Tongue (tissue), 1 donor: ENCODE measurements at regions not wholly inside any gene's neighbourhood (a gene's known extent, or its start where the extent isn't known, plus 50 kb on each side); places are given as distances from the start of the nearest gene placed in this dataset.
"Not testable (repeated sequence)": the region's sequence is repeated elsewhere in the genome, so short reads cannot be mapped to it uniquely, and the experiment has no call there.

Experiments used
- DNase-seq: peaks from one replicate; pipeline ENCODE4 v3.0.0-alpha.2; 2015

- no peak for DNase-seq
Observed at GRCh38 chrX:140163371-140164159, 198.2 kb upstream of the CXorf66 start.

DNA sequence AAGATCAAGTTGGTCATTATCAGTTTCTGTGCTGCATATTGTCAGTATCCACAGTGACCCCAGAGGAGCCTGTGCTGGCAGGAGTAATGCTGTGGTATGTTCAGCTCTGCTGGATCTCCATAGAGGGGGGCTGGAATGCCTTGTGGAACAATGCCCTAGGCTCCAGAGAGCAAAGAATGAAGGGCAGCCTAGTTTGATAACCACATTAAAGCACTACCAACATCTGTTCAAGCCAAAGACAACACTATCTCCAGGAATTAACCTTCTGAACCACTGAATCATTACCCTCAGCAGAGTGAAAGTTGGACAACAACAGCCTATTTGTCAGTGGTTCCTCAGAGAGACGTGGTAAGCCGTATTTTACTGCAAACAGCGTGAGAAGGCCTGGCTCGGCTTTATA lies 192.3 kb upstream of the CXorf66 start:
- no peak for DNase-seq

GRCh38 chrX:140157143-140157542 lies 191.8 kb upstream of the CXorf66 start:
- DNase-seq = no peak

DNA sequence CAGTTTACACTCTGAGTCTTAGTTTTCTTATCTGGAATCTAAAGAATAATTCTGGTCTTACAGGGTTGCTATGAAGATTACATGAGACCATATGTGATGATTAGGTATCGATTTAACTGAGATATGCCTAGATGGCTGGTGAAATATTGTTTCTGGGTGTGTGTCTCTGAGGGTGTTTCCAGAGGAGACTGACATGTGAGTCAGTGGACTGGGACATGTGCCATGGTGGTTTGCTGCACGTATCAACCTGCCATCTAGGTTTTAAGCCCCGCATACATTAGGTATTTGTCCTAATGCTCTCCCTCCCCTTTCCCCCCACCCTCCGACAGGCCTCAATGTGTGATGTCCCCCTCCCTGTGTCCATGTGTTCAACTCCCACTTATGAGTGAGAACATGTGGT lies 186.0 kb upstream of the CXorf66 start:
- DNase-seq = no peak

DNA sequence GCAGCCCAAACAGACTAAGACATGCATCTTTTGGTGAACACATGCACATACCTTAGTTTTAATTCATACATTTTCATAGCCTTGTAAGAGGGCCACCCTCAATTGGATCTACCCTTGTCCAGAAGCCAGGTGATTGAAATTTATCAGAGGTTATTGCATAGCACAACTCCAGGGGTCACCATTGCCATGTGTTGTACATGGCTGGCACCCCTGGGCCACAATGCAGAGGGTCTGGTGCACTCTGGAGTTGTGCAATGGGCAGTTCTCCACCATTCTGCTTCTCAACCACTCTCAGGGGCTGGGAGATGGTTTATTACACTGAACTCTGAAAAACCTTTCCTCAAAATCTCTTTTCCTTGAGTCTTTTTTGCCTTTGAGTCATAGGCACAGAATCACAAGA lies 184.4 kb upstream of the CXorf66 start:
- no peak for DNase-seq

DNA sequence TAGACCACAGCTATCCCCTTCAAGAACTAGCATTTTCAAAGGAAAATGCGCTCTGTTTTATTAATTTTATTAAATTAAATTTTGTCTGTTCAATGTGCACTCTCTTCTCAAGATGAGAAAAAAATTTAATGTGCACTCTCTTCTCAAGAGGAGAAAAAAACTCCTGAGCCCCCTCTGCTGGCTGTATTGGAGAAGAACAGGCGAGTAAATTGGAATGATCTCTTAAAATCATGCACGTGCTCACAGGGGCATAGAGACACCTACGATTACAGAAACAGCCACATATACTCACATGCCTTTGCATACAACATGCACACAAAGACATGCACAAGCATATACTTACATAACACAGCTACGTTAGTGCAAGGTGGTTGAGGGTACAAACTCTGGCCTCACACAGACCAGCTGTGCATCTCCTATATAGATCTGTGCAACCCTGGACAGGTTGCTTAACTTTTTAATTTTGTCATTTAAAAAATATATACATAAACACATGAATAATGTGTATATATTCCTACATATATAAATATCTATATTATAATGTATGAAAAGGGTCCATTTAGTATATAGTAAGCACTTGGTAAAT lies 176.2 kb upstream of the CXorf66 start:
- peak; percentile 67 for DNase-seq

- not testable (repeated sequence) for DNase-seq
Observed at GRCh38 chrX:140138492-140138891, 173.2 kb upstream of the CXorf66 start.

- DNase-seq = not testable (repeated sequence)
Observed at GRCh38 chrX:140138065-140138464, 172.7 kb upstream of the CXorf66 start.

DNA sequence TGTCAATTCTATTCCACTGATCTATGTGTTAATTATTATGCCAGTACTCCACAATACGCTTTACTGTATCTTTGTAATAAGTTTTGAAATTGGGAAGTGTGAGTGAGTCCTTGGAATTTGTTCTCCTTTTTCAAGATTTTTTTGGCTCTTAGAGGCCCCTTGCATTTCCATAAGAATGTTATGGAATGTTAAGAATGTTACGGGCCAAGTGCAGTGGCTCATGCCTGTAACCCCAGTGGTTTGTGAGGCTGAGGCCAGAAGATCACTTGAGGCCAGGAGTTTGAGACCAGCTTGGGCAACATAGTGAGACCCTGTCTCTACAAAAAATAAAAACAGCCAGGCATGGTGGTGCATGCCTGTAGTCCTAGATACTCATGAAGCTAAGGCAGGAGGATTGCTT lies 167.6 kb upstream of the CXorf66 start:
- no peak for DNase-seq

GRCh38 chrX:140123446-140123845 lies 158.1 kb upstream of the CXorf66 start:
- no peak for DNase-seq

DNA sequence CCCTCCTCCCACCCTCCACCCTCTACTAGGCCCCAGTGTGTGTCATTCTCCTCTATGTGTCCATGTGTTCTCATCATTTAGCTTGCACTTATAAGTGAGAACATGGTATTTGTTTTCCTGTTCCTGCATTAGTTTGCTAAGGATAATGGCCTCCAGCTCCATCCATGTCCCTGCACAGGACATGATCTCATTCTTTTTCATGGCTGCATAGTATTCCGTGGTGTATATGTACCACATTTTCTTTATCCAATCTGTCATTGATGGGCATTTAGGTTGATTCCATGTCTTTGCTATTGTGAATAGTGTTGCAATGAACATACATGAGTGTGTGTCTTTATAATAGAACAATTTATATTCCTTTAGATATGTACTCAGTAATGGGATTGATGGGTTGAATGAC lies 148.7 kb upstream of the CXorf66 start:
- DNase-seq = not testable (repeated sequence)

- no peak for DNase-seq
Observed at GRCh38 chrX:140110081-140110650, 144.8 kb upstream of the CXorf66 start.

- DNase-seq = peak; percentile 0
Observed at GRCh38 chrX:140104760-140105159, 139.4 kb upstream of the CXorf66 start.

DNA sequence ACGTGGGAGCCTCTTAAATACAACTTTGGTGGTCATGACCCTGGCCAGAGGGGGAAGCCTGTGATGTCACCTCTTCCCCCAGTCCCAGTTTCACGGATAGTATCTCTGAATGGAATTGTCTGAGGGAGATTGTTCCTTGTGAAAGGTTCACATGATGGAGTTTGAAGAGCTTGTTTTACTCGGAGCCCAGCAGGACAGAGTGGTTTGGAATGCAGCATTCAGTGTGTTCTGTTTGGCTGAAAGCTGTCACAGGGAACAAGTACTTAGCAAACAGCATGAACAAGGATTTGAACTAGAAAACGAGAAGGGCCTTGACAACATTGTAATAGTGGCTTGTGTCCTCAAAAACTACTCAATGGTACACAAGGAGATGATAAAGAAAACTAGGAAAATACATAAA lies 133.9 kb upstream of the CXorf66 start:
- DNase-seq = no peak

GRCh38 chrX:140092121-140092520 lies 126.8 kb upstream of the CXorf66 start:
- DNase-seq = no peak

DNA sequence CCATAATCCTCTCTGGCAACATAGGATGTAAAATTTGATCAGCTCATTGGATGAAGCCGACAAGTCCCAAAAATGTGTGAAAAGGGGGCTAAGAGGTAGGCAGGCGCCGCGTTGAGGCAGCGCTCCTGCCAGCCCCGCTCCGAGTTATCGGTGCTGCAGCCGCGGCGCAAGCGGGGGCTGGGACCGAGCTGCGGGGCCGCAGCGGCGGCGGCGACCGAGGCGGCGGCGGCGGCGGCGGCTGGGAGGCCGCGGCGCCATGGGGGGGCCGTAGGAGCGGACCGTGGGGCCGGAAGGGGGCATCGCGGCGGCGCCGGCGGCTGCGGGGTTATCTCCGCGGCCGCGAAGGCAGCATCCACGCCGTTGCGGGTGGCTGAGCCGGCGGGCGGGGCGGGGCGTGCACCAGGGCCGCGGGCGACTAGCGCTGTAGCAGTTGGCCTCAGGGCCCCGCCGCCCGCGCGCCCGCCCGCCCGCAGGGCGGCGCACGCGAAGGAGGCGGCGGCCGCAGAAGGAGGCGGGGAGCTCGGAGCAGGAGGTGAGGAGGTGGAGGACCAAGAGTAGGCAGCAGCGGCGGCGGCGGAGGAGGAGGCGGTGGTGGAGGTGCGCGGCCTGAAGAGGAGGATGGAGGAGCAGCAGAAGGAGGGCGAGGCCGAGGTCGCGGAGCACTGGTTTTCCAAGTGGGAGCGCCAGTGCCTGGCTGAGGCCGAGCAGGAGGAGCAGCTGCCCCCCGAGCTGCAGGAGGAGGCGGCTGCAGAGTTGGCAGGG lies 126.0 kb upstream of the CXorf66 start:
- DNase-seq = peak; percentile 9

GRCh38 chrX:140090800-140091124 lies 125.4 kb upstream of the CXorf66 start:
- no peak for DNase-seq

- DNase-seq = no peak
Observed at GRCh38 chrX:140088438-140088837, 123.1 kb upstream of the CXorf66 start.

GRCh38 chrX:140087875-140088274 lies 122.6 kb upstream of the CXorf66 start:
- no peak for DNase-seq

DNA sequence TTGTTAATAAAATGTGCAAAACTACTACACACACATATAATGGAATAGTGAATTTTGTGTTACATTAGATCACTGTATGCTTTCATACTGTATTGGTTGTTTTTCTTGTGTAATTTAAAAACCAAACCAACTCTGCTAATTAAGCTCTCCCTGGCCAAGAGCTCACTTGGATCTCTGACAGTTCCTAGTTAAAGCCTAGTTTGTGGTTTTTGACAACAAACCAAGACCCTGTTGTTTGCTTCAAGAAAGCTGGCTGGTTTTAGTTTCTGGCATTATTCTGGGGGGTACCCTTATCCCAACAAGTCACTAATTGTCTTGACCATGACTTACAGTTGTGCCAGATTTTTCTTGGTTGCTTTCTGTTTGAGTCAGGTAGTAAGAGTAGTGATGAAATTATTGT lies 121.4 kb upstream of the CXorf66 start:
- no peak for DNase-seq

GRCh38 chrX:140074851-140075250 lies 109.5 kb upstream of the CXorf66 start:
- not testable (repeated sequence) for DNase-seq

GRCh38 chrX:140071037-140071436 lies 105.7 kb upstream of the CXorf66 start:
- DNase-seq = no peak
